ENCODE measurements at regions not wholly inside any gene's neighbourhood (a gene's known extent, or its start where the extent isn't known, plus 50 kb on each side); places are given as distances from the start of the nearest gene placed in this dataset.

GRCh38 chr15:62519900-62520299 is 354.8 kb upstream of the C2CD4B start:
- intact Hi-C loops (cut with micrococcal nuclease; ENCODE audit: unreplicated experiment): no loop called here

GRCh38 chr15:62520887-62521286 is 355.8 kb upstream of the C2CD4B start:
- no peak overlapping the region for H3K4me3 ChIP-seq (ENCODE audit: low read depth, low read length, poor library complexity, severe bottlenecking)
- H3K27me3 ChIP-seq (replicated peaks; ENCODE audit: insufficient read depth, low read depth, low read length, poor library complexity): no peaks in the 10 kb centered on the region
- no peaks in the 10 kb centered on the region for H3K36me3 ChIP-seq (ENCODE audit: insufficient read depth, low read length, poor library complexity, severe bottlenecking)
- no TSS peak for BruUV-seq (replicated peaks)
- intact Hi-C loops (cut with micrococcal nuclease; ENCODE audit: unreplicated experiment): no loop called here
- no peak for DNase-seq (ENCODE audit: low spot score)
- no peaks in the 10 kb centered on the region for H3K9me3 ChIP-seq (ENCODE audit: low read depth, low read length, poor library complexity, severe bottlenecking)
- no peak for TF ChIP-seq CTCF (conservative IDR thresholded peaks at IDR 0.05; ENCODE audit: low read depth, low read length)
- TF ChIP-seq EZH2 (IDR thresholded peaks at IDR 0.05; ENCODE audit: borderline replicate concordance, low read depth, low read length, poor library complexity, severe bottlenecking): no peak
- no peaks in the 10 kb centered on the region for H3K4me1 ChIP-seq (ENCODE audit: insufficient read depth, low read length, poor library complexity, severe bottlenecking)
- no peak overlapping the region for H3K27ac ChIP-seq (ENCODE audit: low read depth, low read length, poor library complexity, severe bottlenecking)
- ChIA-PET CTCF (no interaction called here), POLR2A (ENCODE audit: low non-redundant PET) (no interaction called here)

More at GRCh38 chr15:62519900-62520299, 354.8 kb upstream of the C2CD4B start:
- Histone ChIP-seq H3K27ac (ENCODE audit: low read depth, low read length, poor library complexity, severe bottlenecking) (no peak overlapping the region), H3K9me3 (ENCODE audit: low read depth, low read length, poor library complexity, severe bottlenecking) (no peaks in the 10 kb centered on the region), H3K36me3 (ENCODE audit: insufficient read depth, low read length, poor library complexity, severe bottlenecking) (no peaks in the 10 kb centered on the region), H3K4me1 (ENCODE audit: insufficient read depth, low read length, poor library complexity, severe bottlenecking) (no peaks in the 10 kb centered on the region), H3K4me3 (ENCODE audit: low read depth, low read length, poor library complexity, severe bottlenecking) (no peak overlapping the region), H3K27me3 (replicated peaks; ENCODE audit: insufficient read depth, low read depth, low read length, poor library complexity) (no peaks in the 10 kb centered on the region)
- TF ChIP-seq EZH2 (IDR thresholded peaks at IDR 0.05; ENCODE audit: borderline replicate concordance, low read depth, low read length, poor library complexity, severe bottlenecking) (no peak), CTCF (conservative IDR thresholded peaks at IDR 0.05; ENCODE audit: low read depth, low read length) (no peak)
- ChIA-PET POLR2A (ENCODE audit: low non-redundant PET) (no interaction called here), CTCF (no interaction called here)
- no TSS peak for BruUV-seq (replicated peaks)
- no peak for DNase-seq (ENCODE audit: low spot score)

GRCh38 chr15:62521396-62521795 is 356.3 kb upstream of the C2CD4B start:
- H3K27ac ChIP-seq (ENCODE audit: low read depth, low read length, poor library complexity, severe bottlenecking): no peak overlapping the region
- no peaks in the 10 kb centered on the region for H3K27me3 ChIP-seq (replicated peaks; ENCODE audit: insufficient read depth, low read depth, low read length, poor library complexity)
- H3K36me3 ChIP-seq (ENCODE audit: insufficient read depth, low read length, poor library complexity, severe bottlenecking): no peaks in the 10 kb centered on the region
- TF ChIP-seq EZH2 (IDR thresholded peaks at IDR 0.05; ENCODE audit: borderline replicate concordance, low read depth, low read length, poor library complexity, severe bottlenecking): no peak
- no peak for TF ChIP-seq CTCF (conservative IDR thresholded peaks at IDR 0.05; ENCODE audit: low read depth, low read length)
- no TSS peak for BruUV-seq (replicated peaks)
- CTCF ChIA-PET: no interaction called here
- intact Hi-C loops (cut with micrococcal nuclease; ENCODE audit: unreplicated experiment): no loop called here
- DNase-seq (ENCODE audit: low spot score): no peak
- no peak overlapping the region for H3K4me3 ChIP-seq (ENCODE audit: low read depth, low read length, poor library complexity, severe bottlenecking)
- no peaks in the 10 kb centered on the region for H3K9me3 ChIP-seq (ENCODE audit: low read depth, low read length, poor library complexity, severe bottlenecking)
- POLR2A ChIA-PET (ENCODE audit: low non-redundant PET): no interaction called here
- H3K4me1 ChIP-seq (ENCODE audit: insufficient read depth, low read length, poor library complexity, severe bottlenecking): no peaks in the 10 kb centered on the region

Measured in A673 (cell line).